ENCODE measurements at regions not wholly inside any gene's neighbourhood (a gene's known extent, or its start where the extent isn't known, plus 50 kb on each side); places are given as distances from the start of the nearest gene placed in this dataset.

GRCh38 chr1:25055961-25056360, 125.9 kb upstream of the RUNX3 start:
- no peaks in the 10 kb centered on the region for H3K79me2 ChIP-seq (ENCODE audit: low read length)
- DNase-seq: no peak
- H3K9ac ChIP-seq (ENCODE audit: low read length): no peak overlapping the region
- H3K27ac ChIP-seq (ENCODE audit: low read length): no peak overlapping the region
- TF ChIP-seq EZH2phosphoT487 (IDR thresholded peaks at IDR 0.05; ENCODE audit: low read length): no peak
- no peak for TF ChIP-seq EZH2 (optimal IDR thresholded peaks at IDR 0.05; ENCODE audit: low read depth, low read length)
- TF ChIP-seq CTCF (IDR thresholded peaks at IDR 0.05; ENCODE audit: low read length): no peak
- H3K9me2 ChIP-seq (replicated peaks; ENCODE audit: insufficient read depth, low read length): no peaks in the 10 kb centered on the region
- H3K4me3 ChIP-seq (ENCODE audit: low read length): no peak overlapping the region
- no peak overlapping the region for H3K4me2 ChIP-seq (ENCODE audit: low read depth, low read length)
- no peaks in the 10 kb centered on the region for H3K9me3 ChIP-seq (replicated peaks; ENCODE audit: insufficient read depth, low read length)
- H4K20me1 ChIP-seq (ENCODE audit: insufficient read depth, low read length): no peaks in the 10 kb centered on the region
- no peaks in the 10 kb centered on the region for H3K4me1 ChIP-seq (ENCODE audit: low read length)
- no peaks in the 10 kb centered on the region for H3F3A ChIP-seq (ENCODE audit: insufficient read depth, low read length)
- H3K36me3 ChIP-seq (replicated peaks; ENCODE audit: insufficient read depth, low read length): no peaks in the 10 kb centered on the region
- peaks cover 24% of the 10 kb centered on the region for H3K27me3 ChIP-seq (replicated peaks; ENCODE audit: insufficient read depth, low read length)
- no peak overlapping the region for H2AFZ ChIP-seq (ENCODE audit: low read length)

- Histone ChIP-seq H4K20me1 (ENCODE audit: insufficient read depth, low read length) (no peaks in the 10 kb centered on the region), H3K4me3 (ENCODE audit: low read length) (no peak overlapping the region), H3K27ac (ENCODE audit: low read length) (no peak overlapping the region), H3K79me2 (ENCODE audit: low read length) (no peaks in the 10 kb centered on the region), H3K9me2 (replicated peaks; ENCODE audit: insufficient read depth, low read length) (no peaks in the 10 kb centered on the region), H3K9me3 (replicated peaks; ENCODE audit: insufficient read depth, low read length) (no peaks in the 10 kb centered on the region), H3K4me1 (ENCODE audit: low read length) (no peaks in the 10 kb centered on the region), H2AFZ (ENCODE audit: low read length) (no peak overlapping the region), H3F3A (ENCODE audit: insufficient read depth, low read length) (no peaks in the 10 kb centered on the region), H3K9ac (ENCODE audit: low read length) (no peak overlapping the region), H3K27me3 (replicated peaks; ENCODE audit: insufficient read depth, low read length) (peaks cover 24% of the 10 kb centered on the region), H3K4me2 (ENCODE audit: low read depth, low read length) (no peak overlapping the region), H3K36me3 (replicated peaks; ENCODE audit: insufficient read depth, low read length) (no peaks in the 10 kb centered on the region)
- no peak for TF ChIP-seq EZH2phosphoT487 (IDR thresholded peaks at IDR 0.05; ENCODE audit: low read length)
- TF ChIP-seq EZH2 (optimal IDR thresholded peaks at IDR 0.05; ENCODE audit: low read depth, low read length): no peak
- no peak for TF ChIP-seq CTCF (IDR thresholded peaks at IDR 0.05; ENCODE audit: low read length)
- no peak for DNase-seq
Measured at GRCh38 chr1:25055324-25055780, 125.3 kb upstream of the RUNX3 start.

- Histone ChIP-seq H3K9me2 (replicated peaks; ENCODE audit: insufficient read depth, low read length) (no peaks in the 10 kb centered on the region), H3F3A (ENCODE audit: insufficient read depth, low read length) (no peaks in the 10 kb centered on the region), H3K79me2 (ENCODE audit: low read length) (no peaks in the 10 kb centered on the region), H3K9me3 (replicated peaks; ENCODE audit: insufficient read depth, low read length) (no peaks in the 10 kb centered on the region), H3K36me3 (replicated peaks; ENCODE audit: insufficient read depth, low read length) (no peaks in the 10 kb centered on the region), H3K27me3 (replicated peaks; ENCODE audit: insufficient read depth, low read length) (peaks cover 24% of the 10 kb centered on the region), H3K27ac (ENCODE audit: low read length) (no peak overlapping the region), H4K20me1 (ENCODE audit: insufficient read depth, low read length) (no peaks in the 10 kb centered on the region), H3K4me3 (ENCODE audit: low read length) (no peak overlapping the region), H3K4me1 (ENCODE audit: low read length) (no peaks in the 10 kb centered on the region), H3K9ac (ENCODE audit: low read length) (no peak overlapping the region), H2AFZ (ENCODE audit: low read length) (no peak overlapping the region), H3K4me2 (ENCODE audit: low read depth, low read length) (no peak overlapping the region)
- no peak for TF ChIP-seq EZH2 (optimal IDR thresholded peaks at IDR 0.05; ENCODE audit: low read depth, low read length)
- no peak for TF ChIP-seq CTCF (IDR thresholded peaks at IDR 0.05; ENCODE audit: low read length)
- no peak for TF ChIP-seq EZH2phosphoT487 (IDR thresholded peaks at IDR 0.05; ENCODE audit: low read length)
- DNase-seq: no peak
Measured at GRCh38 chr1:25054526-25055323, 124.6 kb upstream of the RUNX3 start.

Data from MM.1S (cell line).